Lower lobe of right lung (tissue), 2 donors: ENCODE measurements at regions not wholly inside any gene's neighbourhood (a gene's known extent, or its start where the extent isn't known, plus 50 kb on each side); places are given as distances from the start of the nearest gene placed in this dataset.

Source experiments
- ATAC-seq, 2 donors: fragments of 200-7000 bp; cut with Tn5 transposase; one replicate each; pipeline ENCODE4 v1.9.1; 2020 to 2022; ENCODE audit warnings: mild to moderate bottlenecking in 2 of 2, moderate library complexity in 2 of 2
- DNase-seq: peaks from one replicate; pipeline ENCODE4 v3.0.0-alpha.2; 2020
- H3K27ac ChIP-seq: fragments of 200-600 bp; one replicate; pipeline ENCODE4 v1.8.0; 2022
- H3K27me3 ChIP-seq: fragments of 200-600 bp; one replicate; pipeline ENCODE4 v1.8.0; 2022; ENCODE audit warnings: low read depth
- H3K36me3 ChIP-seq: fragments of 200-600 bp; one replicate; pipeline ENCODE4 v1.8.0; 2022; ENCODE audit warnings: mild to moderate bottlenecking
- H3K4me1 ChIP-seq: fragments of 200-600 bp; one replicate; pipeline ENCODE4 v1.8.0; 2022
- H3K4me3 ChIP-seq: fragments of 200-600 bp; one replicate; pipeline ENCODE4 v1.8.0; 2022; ENCODE audit warnings: mild to moderate bottlenecking
- H3K9me3 ChIP-seq: fragments of 200-600 bp; one replicate; pipeline ENCODE4 v1.8.0; 2022
- intact Hi-C: fragments of 100-400 bp; cut with DNase I; formaldehyde crosslinking; loops from one replicate; pipeline ENCODE4 v1.11.0; 2022
- TF ChIP-seq, protein P1 (sequence below): fragments of 200-600 bp; IDR thresholded peaks from one replicate; pipeline ENCODE4 v1.8.0; 2022; ENCODE audit warnings: antibody characterized with exemption, mild to moderate bottlenecking
- donor health status: DM: no; HTN: yes; CAD: no; lungs with severe emphysema.

DNA sequence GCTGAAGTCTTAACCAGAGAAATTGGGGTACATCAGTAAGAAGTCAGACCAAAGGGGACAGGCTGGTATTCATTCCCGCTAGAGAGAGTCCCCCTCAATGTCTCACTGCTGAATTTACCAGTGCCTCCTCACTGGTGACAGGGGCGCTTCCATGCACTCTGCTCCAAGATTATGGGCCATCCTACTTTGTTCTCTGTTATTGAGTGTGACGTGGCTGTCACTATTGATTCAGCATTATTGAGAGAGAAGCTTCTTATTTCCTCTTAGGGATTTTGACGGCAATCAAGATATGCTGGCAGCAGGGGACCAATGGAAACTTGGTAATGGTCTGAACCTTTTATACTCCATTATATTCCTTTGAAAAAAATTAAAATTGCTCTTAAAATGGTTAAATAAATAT lies 118.6 kb downstream of the SYF2 start:
- TF ChIP-seq, protein P1, sequence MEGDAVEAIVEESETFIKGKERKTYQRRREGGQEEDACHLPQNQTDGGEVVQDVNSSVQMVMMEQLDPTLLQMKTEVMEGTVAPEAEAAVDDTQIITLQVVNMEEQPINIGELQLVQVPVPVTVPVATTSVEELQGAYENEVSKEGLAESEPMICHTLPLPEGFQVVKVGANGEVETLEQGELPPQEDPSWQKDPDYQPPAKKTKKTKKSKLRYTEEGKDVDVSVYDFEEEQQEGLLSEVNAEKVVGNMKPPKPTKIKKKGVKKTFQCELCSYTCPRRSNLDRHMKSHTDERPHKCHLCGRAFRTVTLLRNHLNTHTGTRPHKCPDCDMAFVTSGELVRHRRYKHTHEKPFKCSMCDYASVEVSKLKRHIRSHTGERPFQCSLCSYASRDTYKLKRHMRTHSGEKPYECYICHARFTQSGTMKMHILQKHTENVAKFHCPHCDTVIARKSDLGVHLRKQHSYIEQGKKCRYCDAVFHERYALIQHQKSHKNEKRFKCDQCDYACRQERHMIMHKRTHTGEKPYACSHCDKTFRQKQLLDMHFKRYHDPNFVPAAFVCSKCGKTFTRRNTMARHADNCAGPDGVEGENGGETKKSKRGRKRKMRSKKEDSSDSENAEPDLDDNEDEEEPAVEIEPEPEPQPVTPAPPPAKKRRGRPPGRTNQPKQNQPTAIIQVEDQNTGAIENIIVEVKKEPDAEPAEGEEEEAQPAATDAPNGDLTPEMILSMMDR, result no peak
- no peak overlapping the region for H3K4me3 ChIP-seq
- H3K27me3 ChIP-seq, result peaks cover 6% of the 10 kb centered on the region
- H3K27ac ChIP-seq, result no peak overlapping the region
- DNase-seq, result no peak
- no peaks in the 10 kb centered on the region for H3K36me3 ChIP-seq
- intact Hi-C loops, result no loop called here
- ATAC-seq, result no peak
- peaks cover 5% of the 10 kb centered on the region for H3K9me3 ChIP-seq
- no peaks in the 10 kb centered on the region for H3K4me1 ChIP-seq

DNA sequence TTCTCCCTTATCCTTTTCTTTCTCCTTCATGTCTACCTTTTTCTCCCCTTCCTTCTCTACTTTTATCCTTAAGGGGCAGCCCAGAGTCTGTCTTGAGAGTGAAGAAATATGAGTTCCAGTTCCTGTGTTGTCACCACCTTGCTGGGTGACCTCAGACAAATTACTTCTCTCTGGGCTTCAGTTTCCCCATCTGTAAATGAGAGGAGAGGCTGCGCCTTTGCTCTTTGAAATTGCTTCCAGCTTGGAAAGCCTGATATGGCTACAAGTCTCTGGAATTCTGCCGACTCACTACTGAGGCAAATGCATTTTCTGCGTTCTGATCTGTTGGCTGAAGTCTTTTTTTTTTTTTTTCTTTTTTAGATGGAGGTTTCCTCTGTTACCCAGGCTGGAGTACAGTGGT lies 119.2 kb downstream of the SYF2 start:
- Histone ChIP-seq H3K36me3 (no peaks in the 10 kb centered on the region), H3K4me3 (no peak overlapping the region), H3K9me3 (peaks cover 5% of the 10 kb centered on the region), H3K4me1 (no peaks in the 10 kb centered on the region), H3K27ac (no peak overlapping the region), H3K27me3 (peaks cover 10% of the 10 kb centered on the region)
- no peak for DNase-seq
- intact Hi-C loops, result no loop called here
- TF ChIP-seq, protein P1, result no peak
- no peak for ATAC-seq

DNA sequence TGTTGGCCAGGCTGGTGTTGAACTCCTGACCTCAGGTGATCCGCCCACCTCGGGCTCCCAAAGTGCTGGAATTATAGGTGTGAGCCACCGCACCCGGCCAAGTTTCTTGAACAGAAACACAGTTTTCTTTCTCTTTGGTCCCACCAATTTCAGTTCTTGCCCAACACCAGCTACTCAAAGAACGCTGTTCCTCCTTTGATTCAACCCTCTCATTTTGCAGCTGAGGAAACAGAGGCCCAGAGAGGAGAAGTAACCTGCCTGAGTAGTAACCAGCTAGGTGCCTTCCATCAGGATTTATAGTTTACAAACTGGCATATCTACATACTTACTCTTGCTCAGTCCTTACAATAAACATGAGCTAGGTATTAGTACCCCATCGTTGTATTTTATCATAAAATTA lies 119.9 kb downstream of the SYF2 start:
- intact Hi-C loops, result no loop called here
- no peak for ATAC-seq
- H3K9me3 ChIP-seq, result peaks cover 5% of the 10 kb centered on the region
- H3K4me3 ChIP-seq, result no peak overlapping the region
- H3K4me1 ChIP-seq, result no peaks in the 10 kb centered on the region
- DNase-seq, result no peak
- H3K27ac ChIP-seq, result no peak overlapping the region
- TF ChIP-seq, protein P1, result no peak
- H3K27me3 ChIP-seq, result peaks cover 14% of the 10 kb centered on the region
- H3K36me3 ChIP-seq, result no peaks in the 10 kb centered on the region

DNA sequence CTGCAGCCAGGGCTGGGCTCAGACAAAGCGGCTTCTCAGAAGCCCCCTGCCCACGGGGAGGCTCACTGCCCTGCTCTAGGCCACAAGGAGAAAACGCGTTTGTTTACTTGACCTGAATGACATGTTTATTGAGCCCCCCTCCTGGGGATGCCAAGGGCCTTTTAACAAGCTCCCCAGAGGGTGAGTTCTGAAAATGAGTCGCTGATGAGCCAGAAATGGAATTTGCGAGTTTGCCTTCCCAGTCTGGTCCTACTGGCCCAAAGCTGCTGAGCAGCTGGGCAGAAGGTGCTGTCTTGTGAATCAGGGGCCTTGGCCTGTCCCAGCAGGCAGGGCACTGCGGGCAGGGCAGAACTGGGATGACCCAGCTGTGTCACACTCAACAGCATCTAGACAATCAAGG lies 120.6 kb downstream of the SYF2 start:
- no peak for ATAC-seq
- intact Hi-C loops, result no loop called here

DNA sequence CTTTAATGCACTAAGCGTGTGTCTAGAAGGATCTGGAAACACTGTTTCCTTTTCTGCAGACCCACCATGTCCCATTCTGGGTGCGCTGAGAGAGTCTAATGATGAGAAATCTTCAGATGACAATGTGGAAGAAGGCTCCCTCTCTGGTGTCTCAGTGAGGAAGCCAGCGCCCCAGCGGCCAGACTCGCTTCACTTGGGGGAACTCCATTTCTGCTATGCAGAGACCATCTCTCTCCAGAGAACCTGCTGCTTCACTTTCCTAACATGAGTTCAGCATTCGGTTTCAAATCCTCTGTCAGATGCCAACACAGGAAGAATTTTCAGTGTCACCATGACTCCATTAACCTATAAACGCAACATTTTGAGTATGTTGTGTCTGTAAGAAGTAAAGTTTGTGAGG lies 121.8 kb downstream of the SYF2 start:
- Histone ChIP-seq H3K27me3 (peaks cover 20% of the 10 kb centered on the region), H3K4me1 (no peaks in the 10 kb centered on the region), H3K27ac (no peak overlapping the region), H3K36me3 (no peaks in the 10 kb centered on the region), H3K9me3 (peaks cover 5% of the 10 kb centered on the region), H3K4me3 (no peak overlapping the region)
- DNase-seq, result no peak
- intact Hi-C loops, result no loop called here
- TF ChIP-seq, protein P1, result no peak
- ATAC-seq, result no peak

More for the DNA sequence above, 120.6 kb downstream of the SYF2 start:
- Histone ChIP-seq H3K4me3 (no peak overlapping the region), H3K36me3 (no peaks in the 10 kb centered on the region), H3K4me1 (no peaks in the 10 kb centered on the region), H3K9me3 (peaks cover 5% of the 10 kb centered on the region), H3K27me3 (peaks cover 18% of the 10 kb centered on the region), H3K27ac (no peak overlapping the region)
- TF ChIP-seq, protein P1, result no peak
- no peak for DNase-seq

DNA sequence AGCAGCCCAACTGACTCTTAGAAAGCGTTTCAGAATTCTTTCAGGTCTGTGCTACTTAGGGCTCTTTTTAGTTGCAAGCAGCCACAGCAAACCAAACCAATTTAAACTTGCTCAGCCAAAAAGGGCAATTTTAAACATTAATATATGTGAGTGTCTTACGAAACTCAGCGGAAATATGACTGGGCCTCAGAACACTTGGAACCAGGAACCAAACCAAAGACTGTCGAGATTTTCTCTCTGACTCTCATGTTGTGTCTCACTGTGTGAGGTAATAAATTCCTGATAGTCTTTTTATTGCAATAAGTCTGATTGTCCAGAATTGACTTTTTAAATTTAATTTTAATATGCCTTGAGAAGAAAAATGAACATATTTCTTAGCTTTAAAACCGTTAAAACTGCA lies 122.3 kb downstream of the SYF2 start:
- no peak overlapping the region for H3K27ac ChIP-seq
- H3K4me1 ChIP-seq, result no peaks in the 10 kb centered on the region
- H3K4me3 ChIP-seq, result no peak overlapping the region
- no peak for DNase-seq
- TF ChIP-seq, protein P1, result no peak
- no peaks in the 10 kb centered on the region for H3K36me3 ChIP-seq
- H3K9me3 ChIP-seq, result peaks cover 5% of the 10 kb centered on the region
- no peak for ATAC-seq
- H3K27me3 ChIP-seq, result peaks cover 20% of the 10 kb centered on the region
- intact Hi-C loops, result no loop called here
